GM12878 (cell line): ENCODE measurements at regions not wholly inside any gene's neighbourhood (a gene's known extent, or its start where the extent isn't known, plus 50 kb on each side); places are given as distances from the start of the nearest gene placed in this dataset.

ENCODE experiments used
- CEBPB ChIP-seq, 2 experiments: fragments of 150-350 bp in 1 of 2; IDR thresholded peaks; 2 replicates each; pipeline ENCODE4 v1.6.1; 2012 to 2014; ENCODE audit warnings: low read depth in 2 of 2, low read length in 2 of 2, borderline replicate concordance in 1 of 2, inconsistent platforms in 1 of 2
- GABPA ChIP-seq: IDR thresholded peaks from 2 replicates; pipeline ENCODE4 v1.6.1; 2014; ENCODE audit warnings: antibody characterized with exemption, low read depth, mild to moderate bottlenecking, inconsistent platforms
- HDGF ChIP-seq: fragments of 450-650 bp; IDR thresholded peaks from 2 replicates; pipeline ENCODE4 v1.6.1; 2016; ENCODE audit warnings: antibody characterized with exemption
- JUND ChIP-seq: IDR thresholded peaks from 2 replicates; pipeline ENCODE4 v1.6.1; 2012; ENCODE audit warnings: low read depth, mild to moderate bottlenecking, low read length, improper control_type of control experiment, moderate library complexity
- MYC ChIP-seq: IDR thresholded peaks from 2 replicates; pipeline ENCODE4 v1.6.1; 2011; ENCODE audit warnings: mild to moderate bottlenecking, low read length, moderate library complexity, inconsistent platforms; ENCODE audit not compliant: insufficient read depth, insufficient replicate concordance, insufficient read length, severe bottlenecking
- SMC3 ChIP-seq: IDR thresholded peaks from 2 replicates; pipeline ENCODE4 v1.6.1; 2011; ENCODE audit warnings: low read length, improper control_type of control experiment, borderline replicate concordance
- TAF1 ChIP-seq: IDR thresholded peaks from 2 replicates; pipeline ENCODE4 v1.6.1; 2011; ENCODE audit warnings: mild to moderate bottlenecking, low read depth, low read length, borderline replicate concordance
- TF ChIP-seq, protein P1 (sequence below), 3 experiments: IDR thresholded peaks in 2 of 3; conservative IDR thresholded peaks in 1 of 3; 2 replicates each; pipeline ENCODE4 v1.5.1; 2011; ENCODE audit warnings: low read depth in 3 of 3, low read length in 3 of 3, mild to moderate bottlenecking in 3 of 3, control low read depth in 2 of 3, moderate library complexity in 2 of 3, inconsistent platforms in 1 of 3, mixed read lengths in 1 of 3; ENCODE audit not compliant: control insufficient read depth in 2 of 3, insufficient read depth in 1 of 3; ENCODE audit errors: extremely low read depth in 1 of 3
- TF ChIP-seq, protein P2 (sequence below): IDR thresholded peaks from 2 replicates; pipeline ENCODE4 v1.6.1; 2012; ENCODE audit warnings: low read depth, low read length, improper control_type of control experiment
- TF ChIP-seq, protein P3 (sequence below): IDR thresholded peaks from 2 replicates; pipeline ENCODE4 v1.6.1; 2012; ENCODE audit warnings: low read depth, low read length, improper control_type of control experiment

DNA sequence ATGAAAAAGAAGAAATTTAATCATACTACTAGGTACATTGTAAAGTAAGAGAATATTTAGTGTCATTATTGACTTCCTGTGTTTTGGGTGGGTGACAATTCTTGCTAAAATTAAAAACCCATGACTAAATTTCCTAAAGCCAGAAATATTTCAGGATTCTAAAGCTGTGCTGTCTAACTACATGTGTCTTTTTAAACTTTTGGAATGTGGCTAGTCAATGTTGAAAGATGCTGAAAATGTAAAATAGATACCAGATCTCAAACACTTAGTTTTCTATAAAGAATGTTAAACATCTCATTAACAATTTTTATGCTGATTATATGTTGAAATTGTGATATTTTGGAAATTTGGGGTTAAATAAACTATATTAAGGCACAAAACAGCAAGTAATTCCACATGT lies 308.9 kb upstream of the TMCO5A start:
- TF ChIP-seq MYC (no peak), HDGF (no peak), JUND (no peak), SMC3 (no peak), TAF1 (no peak), CEBPB (IDR thresholded peaks at IDR 0.05; ENCODE audit: borderline replicate concordance in 1 of 2, low read depth in 2 of 2, low read length in 2 of 2) (no peak), GABPA (no peak)
- TF ChIP-seq, protein P1, sequence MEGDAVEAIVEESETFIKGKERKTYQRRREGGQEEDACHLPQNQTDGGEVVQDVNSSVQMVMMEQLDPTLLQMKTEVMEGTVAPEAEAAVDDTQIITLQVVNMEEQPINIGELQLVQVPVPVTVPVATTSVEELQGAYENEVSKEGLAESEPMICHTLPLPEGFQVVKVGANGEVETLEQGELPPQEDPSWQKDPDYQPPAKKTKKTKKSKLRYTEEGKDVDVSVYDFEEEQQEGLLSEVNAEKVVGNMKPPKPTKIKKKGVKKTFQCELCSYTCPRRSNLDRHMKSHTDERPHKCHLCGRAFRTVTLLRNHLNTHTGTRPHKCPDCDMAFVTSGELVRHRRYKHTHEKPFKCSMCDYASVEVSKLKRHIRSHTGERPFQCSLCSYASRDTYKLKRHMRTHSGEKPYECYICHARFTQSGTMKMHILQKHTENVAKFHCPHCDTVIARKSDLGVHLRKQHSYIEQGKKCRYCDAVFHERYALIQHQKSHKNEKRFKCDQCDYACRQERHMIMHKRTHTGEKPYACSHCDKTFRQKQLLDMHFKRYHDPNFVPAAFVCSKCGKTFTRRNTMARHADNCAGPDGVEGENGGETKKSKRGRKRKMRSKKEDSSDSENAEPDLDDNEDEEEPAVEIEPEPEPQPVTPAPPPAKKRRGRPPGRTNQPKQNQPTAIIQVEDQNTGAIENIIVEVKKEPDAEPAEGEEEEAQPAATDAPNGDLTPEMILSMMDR (IDR thresholded peaks at IDR 0.05 in 2 of 3, conservative IDR thresholded peaks at IDR 0.05 in 1 of 3; ENCODE audit: control insufficient read depth in 2 of 3, extremely low read depth in 1 of 3, insufficient read depth in 1 of 3, low read depth in 3 of 3, low read length in 3 of 3), result no peak
- TF ChIP-seq, protein P2, sequence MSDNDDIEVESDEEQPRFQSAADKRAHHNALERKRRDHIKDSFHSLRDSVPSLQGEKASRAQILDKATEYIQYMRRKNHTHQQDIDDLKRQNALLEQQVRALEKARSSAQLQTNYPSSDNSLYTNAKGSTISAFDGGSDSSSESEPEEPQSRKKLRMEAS, result no peak
- TF ChIP-seq, protein P3, sequence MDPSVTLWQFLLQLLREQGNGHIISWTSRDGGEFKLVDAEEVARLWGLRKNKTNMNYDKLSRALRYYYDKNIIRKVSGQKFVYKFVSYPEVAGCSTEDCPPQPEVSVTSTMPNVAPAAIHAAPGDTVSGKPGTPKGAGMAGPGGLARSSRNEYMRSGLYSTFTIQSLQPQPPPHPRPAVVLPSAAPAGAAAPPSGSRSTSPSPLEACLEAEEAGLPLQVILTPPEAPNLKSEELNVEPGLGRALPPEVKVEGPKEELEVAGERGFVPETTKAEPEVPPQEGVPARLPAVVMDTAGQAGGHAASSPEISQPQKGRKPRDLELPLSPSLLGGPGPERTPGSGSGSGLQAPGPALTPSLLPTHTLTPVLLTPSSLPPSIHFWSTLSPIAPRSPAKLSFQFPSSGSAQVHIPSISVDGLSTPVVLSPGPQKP, result no peak
